ENCODE measurements at regions not wholly inside any gene's neighbourhood (a gene's known extent, or its start where the extent isn't known, plus 50 kb on each side); places are given as distances from the start of the nearest gene placed in this dataset.
A peak's percentile ranks its signal among the peaks of the same experiment; 100 is the strongest.

DNA sequence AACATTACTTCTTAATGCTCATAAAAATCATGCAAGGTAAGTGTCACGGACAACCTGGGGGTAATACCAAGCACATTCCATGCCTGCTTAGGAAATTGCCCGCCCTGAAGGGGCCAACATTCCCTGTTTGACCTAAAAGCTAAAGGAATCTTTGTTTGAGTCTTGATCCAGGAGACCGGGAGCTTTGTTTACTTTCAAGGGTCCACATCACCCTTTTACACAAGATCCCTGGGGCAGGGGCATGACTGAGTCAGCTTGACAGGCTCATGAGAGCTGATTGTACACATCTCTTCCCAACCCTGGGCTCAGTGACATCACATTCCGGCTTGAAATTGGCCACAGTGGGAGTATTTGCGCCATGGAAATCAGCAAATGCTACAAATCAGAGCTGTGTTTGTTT lies 248.1 kb upstream of the HABP2 start:
- no peak overlapping the region for H3K27ac ChIP-seq
- intact Hi-C loops (cut with DNase I): no loop called here
- no peak for ATAC-seq
- H3K36me3 ChIP-seq: no peaks in the 10 kb centered on the region
- H3K4me3 ChIP-seq: no peak overlapping the region
- H3K9me3 ChIP-seq: no peaks in the 10 kb centered on the region
- no peak for DNase-seq
- 51% methylated on average over 3 of the region's 5 CpGs for WGBS (ENCODE audit: insufficient coverage, low coverage, low lambda C conversion rate, missing lambda C conversion rate)
- no peaks in the 10 kb centered on the region for H3K4me1 ChIP-seq
- H3K27me3 ChIP-seq: no peaks in the 10 kb centered on the region
- TF ChIP-seq CTCF (IDR thresholded peaks at IDR 0.05): no peak

GRCh38 chr10:113305871-113306270 lies 247.0 kb upstream of the HABP2 start:
- Histone ChIP-seq H3K27ac (no peak overlapping the region), H3K4me3 (no peak overlapping the region), H3K27me3 (no peaks in the 10 kb centered on the region), H3K4me1 (no peaks in the 10 kb centered on the region), H3K9me3 (no peaks in the 10 kb centered on the region), H3K36me3 (no peaks in the 10 kb centered on the region)
- intact Hi-C loops (cut with DNase I): no loop called here
- DNase-seq: no peak
- WGBS (ENCODE audit: insufficient coverage, low coverage, low lambda C conversion rate, missing lambda C conversion rate): 87% methylated on average over 5 of the region's 5 CpGs
- TF ChIP-seq CTCF (IDR thresholded peaks at IDR 0.05): no peak
- TF ChIP-seq POLR2A (IDR thresholded peaks at IDR 0.05): no peak
- ATAC-seq: no peak

GRCh38 chr10:113309791-113310190 lies 243.1 kb upstream of the HABP2 start:
- Histone ChIP-seq H3K9me3 (no peaks in the 10 kb centered on the region), H3K27me3 (no peaks in the 10 kb centered on the region), H3K4me1 (no peaks in the 10 kb centered on the region), H3K36me3 (no peaks in the 10 kb centered on the region), H3K27ac (no peak overlapping the region), H3K4me3 (no peak overlapping the region)
- no peak for ATAC-seq
- WGBS (ENCODE audit: insufficient coverage, low coverage, low lambda C conversion rate, missing lambda C conversion rate): 83% methylated on average over 1 of the region's 4 CpGs
- intact Hi-C loops (cut with DNase I): no loop called here
- no peak for TF ChIP-seq POLR2A (IDR thresholded peaks at IDR 0.05)
- no peak for TF ChIP-seq CTCF (IDR thresholded peaks at IDR 0.05)
- no peak for DNase-seq

- ATAC-seq: peak in 2 of 4 donors; percentile 19 to 49
- TF ChIP-seq POLR2A (IDR thresholded peaks at IDR 0.05): no peak
- no peak for TF ChIP-seq CTCF (IDR thresholded peaks at IDR 0.05)
- no peak for DNase-seq
- WGBS (ENCODE audit: insufficient coverage, low coverage, low lambda C conversion rate, missing lambda C conversion rate): 42% methylated on average over 7 of the region's 7 CpGs
- Histone ChIP-seq H3K4me1 (no peaks in the 10 kb centered on the region), H3K4me3 (no peak overlapping the region), H3K9me3 (no peaks in the 10 kb centered on the region), H3K27me3 (no peaks in the 10 kb centered on the region), H3K36me3 (no peaks in the 10 kb centered on the region), H3K27ac (no peak overlapping the region)
- intact Hi-C loops (cut with DNase I): no loop called here
Measured at GRCh38 chr10:113310347-113310746, 242.5 kb upstream of the HABP2 start.

- no peak for TF ChIP-seq CTCF (IDR thresholded peaks at IDR 0.05)
- Histone ChIP-seq H3K27me3 (no peaks in the 10 kb centered on the region), H3K4me3 (no peak overlapping the region), H3K36me3 (no peaks in the 10 kb centered on the region), H3K9me3 (no peaks in the 10 kb centered on the region), H3K4me1 (no peaks in the 10 kb centered on the region), H3K27ac (no peak overlapping the region)
- intact Hi-C loops (cut with DNase I): no loop called here
- no peak for DNase-seq
- peak in 2 of 4 donors; percentile 11 to 19 for ATAC-seq
- WGBS (ENCODE audit: insufficient coverage, low coverage, low lambda C conversion rate, missing lambda C conversion rate): 60% methylated on average over 4 of the region's 5 CpGs
Measured at GRCh38 chr10:113313048-113313602, 239.7 kb upstream of the HABP2 start.

Data from right lobe of liver (tissue), 6 donors.